Osteoblast (primary cell): ENCODE measurements at regions not wholly inside any gene's neighbourhood (a gene's known extent, or its start where the extent isn't known, plus 50 kb on each side); places are given as distances from the start of the nearest gene placed in this dataset.

Source experiments
- DNase-seq: peaks from one replicate; pipeline ENCODE4 v3.0.0; 2011; ENCODE audit warnings: low spot score, mixed read lengths; ENCODE audit not compliant: insufficient read length; ENCODE audit errors: missing footprints
- H2AFZ ChIP-seq: 2 replicates; pipeline ENCODE4 v1.6.0; 2011; ENCODE audit warnings: mild to moderate bottlenecking, low read length
- H3K27ac ChIP-seq: 2 replicates; pipeline ENCODE4 v1.5.1; 2011; ENCODE audit warnings: mild to moderate bottlenecking, low read depth, low read length, moderate library complexity
- H3K27me3 ChIP-seq: 2 replicates; pipeline ENCODE4 v1.6.0; 2012; ENCODE audit warnings: mild to moderate bottlenecking, control low read depth, inconsistent platforms, low read length, moderate library complexity; ENCODE audit not compliant: insufficient read depth
- H3K36me3 ChIP-seq: 2 replicates; pipeline ENCODE4 v1.5.1; 2011; ENCODE audit warnings: mild to moderate bottlenecking, low read length, control low read depth, moderate library complexity; ENCODE audit not compliant: insufficient read depth
- H3K4me1 ChIP-seq: 2 replicates; pipeline ENCODE4 v1.5.1; 2011; ENCODE audit warnings: mild to moderate bottlenecking, low read length, control low read depth, moderate library complexity; ENCODE audit not compliant: insufficient read depth
- H3K4me2 ChIP-seq: 2 replicates; pipeline ENCODE4 v1.6.0; 2011; ENCODE audit warnings: mild to moderate bottlenecking, low read length; ENCODE audit not compliant: insufficient read depth
- H3K4me3 ChIP-seq: fragments of 200-600 bp; sonication (generic); 3 replicates; pipeline ENCODE4 v1.5.1; 2012; ENCODE audit warnings: mild to moderate bottlenecking, low read length, inconsistent platforms; ENCODE audit not compliant: insufficient read depth
- H3K79me2 ChIP-seq: 2 replicates; pipeline ENCODE4 v1.6.0; 2012; ENCODE audit warnings: mild to moderate bottlenecking, low read length, control low read depth, inconsistent platforms; ENCODE audit not compliant: insufficient read depth
- H3K9me3 ChIP-seq: 2 replicates; pipeline ENCODE4 v1.5.1; 2011; ENCODE audit warnings: low read depth, low read length, control low read depth
- H4K20me1 ChIP-seq: 2 replicates; pipeline ENCODE4 v1.6.0; 2012; ENCODE audit warnings: mild to moderate bottlenecking, low read length, control low read depth; ENCODE audit not compliant: insufficient read depth
- TF ChIP-seq, protein P1 (sequence below): IDR thresholded peaks from 2 replicates; pipeline ENCODE4 v1.5.1; 2011; ENCODE audit warnings: mild to moderate bottlenecking, low read depth, low read length, moderate library complexity; ENCODE audit errors: extremely low read depth

DNA sequence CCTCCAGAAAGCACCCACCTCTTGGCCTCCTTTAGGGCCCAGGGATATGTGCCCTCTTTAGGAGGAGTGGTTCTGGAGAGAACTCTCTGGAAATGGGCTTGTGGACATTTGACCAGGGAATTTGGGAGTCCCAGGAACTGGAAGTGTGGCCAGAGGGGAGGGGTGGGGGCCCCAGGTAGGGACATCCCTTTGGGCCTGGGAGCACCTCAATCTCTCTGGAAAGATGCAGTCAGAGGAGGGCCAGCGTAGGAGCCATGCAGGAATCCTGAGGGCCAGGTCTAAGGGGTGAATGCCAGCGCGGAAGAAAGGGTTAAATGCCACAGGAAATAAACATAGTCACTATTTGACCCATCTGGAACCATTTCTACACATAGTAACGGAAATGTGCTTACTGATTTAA is 50.3 kb upstream of the ITGA11 start:
- no peak overlapping the region for H2AFZ ChIP-seq
- TF ChIP-seq, protein P1, sequence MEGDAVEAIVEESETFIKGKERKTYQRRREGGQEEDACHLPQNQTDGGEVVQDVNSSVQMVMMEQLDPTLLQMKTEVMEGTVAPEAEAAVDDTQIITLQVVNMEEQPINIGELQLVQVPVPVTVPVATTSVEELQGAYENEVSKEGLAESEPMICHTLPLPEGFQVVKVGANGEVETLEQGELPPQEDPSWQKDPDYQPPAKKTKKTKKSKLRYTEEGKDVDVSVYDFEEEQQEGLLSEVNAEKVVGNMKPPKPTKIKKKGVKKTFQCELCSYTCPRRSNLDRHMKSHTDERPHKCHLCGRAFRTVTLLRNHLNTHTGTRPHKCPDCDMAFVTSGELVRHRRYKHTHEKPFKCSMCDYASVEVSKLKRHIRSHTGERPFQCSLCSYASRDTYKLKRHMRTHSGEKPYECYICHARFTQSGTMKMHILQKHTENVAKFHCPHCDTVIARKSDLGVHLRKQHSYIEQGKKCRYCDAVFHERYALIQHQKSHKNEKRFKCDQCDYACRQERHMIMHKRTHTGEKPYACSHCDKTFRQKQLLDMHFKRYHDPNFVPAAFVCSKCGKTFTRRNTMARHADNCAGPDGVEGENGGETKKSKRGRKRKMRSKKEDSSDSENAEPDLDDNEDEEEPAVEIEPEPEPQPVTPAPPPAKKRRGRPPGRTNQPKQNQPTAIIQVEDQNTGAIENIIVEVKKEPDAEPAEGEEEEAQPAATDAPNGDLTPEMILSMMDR: no peak
- peaks cover 53% of the 10 kb centered on the region for H3K4me1 ChIP-seq
- no peaks in the 10 kb centered on the region for H3K9me3 ChIP-seq
- DNase-seq: no peak
- H3K36me3 ChIP-seq: no peaks in the 10 kb centered on the region
- no peak overlapping the region for H3K4me2 ChIP-seq
- H3K79me2 ChIP-seq: no peaks in the 10 kb centered on the region
- H4K20me1 ChIP-seq: no peaks in the 10 kb centered on the region
- no peak overlapping the region for H3K27ac ChIP-seq
- H3K27me3 ChIP-seq: no peaks in the 10 kb centered on the region
- H3K4me3 ChIP-seq: no peak overlapping the region

DNA sequence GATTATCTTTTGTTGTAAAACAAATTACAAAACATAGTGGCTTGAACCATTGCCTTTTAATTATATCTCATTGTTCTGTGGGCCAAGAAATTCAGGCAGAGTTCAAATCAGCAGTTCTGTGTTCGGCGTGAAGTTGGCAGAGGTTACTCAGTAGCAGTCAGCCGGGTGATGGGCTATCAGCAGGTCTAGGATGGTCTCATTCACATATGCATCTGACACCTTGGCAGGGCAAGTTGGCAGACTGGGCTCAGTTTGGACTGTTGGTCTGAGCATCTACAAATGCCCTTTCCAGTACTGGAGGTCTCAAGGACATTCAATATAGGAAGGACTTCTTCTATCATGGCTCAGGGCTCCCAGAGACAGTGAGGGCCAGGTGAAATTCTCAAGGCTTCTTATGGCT is 51.2 kb upstream of the ITGA11 start:
- H3K9me3 ChIP-seq: no peaks in the 10 kb centered on the region
- H3K27me3 ChIP-seq: no peaks in the 10 kb centered on the region
- H4K20me1 ChIP-seq: no peaks in the 10 kb centered on the region
- no peak for DNase-seq
- no peaks in the 10 kb centered on the region for H3K36me3 ChIP-seq
- H2AFZ ChIP-seq: no peak overlapping the region
- TF ChIP-seq, protein P1: no peak
- H3K4me2 ChIP-seq: no peak overlapping the region
- H3K4me1 ChIP-seq: peaks cover 60% of the 10 kb centered on the region
- no peak overlapping the region for H3K27ac ChIP-seq
- H3K79me2 ChIP-seq: no peaks in the 10 kb centered on the region
- H3K4me3 ChIP-seq: no peak overlapping the region

DNA sequence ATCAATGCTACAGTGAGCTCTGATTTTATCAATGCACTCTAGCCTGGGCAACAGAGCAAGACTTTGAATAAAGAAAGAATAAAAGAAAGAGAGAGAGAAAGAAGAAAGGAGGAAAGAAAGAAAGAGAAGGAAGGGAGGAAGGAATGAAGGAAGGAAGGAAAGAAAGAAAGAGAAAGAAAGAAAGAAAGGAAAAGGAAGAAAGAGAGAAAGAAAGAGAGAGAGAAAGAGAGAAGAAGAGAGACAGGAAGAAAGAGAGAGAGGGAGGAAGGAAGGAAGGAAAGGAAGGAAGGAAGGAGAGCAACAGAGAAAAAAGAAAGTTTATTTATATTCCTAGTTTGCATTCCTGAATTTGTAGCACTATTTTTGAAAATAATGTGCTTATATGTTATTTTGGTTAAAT is 52.3 kb upstream of the ITGA11 start:
- TF ChIP-seq, protein P1: no peak
- peak overlapping the region; percentile 85 for H3K27ac ChIP-seq
- DNase-seq: no peak
- no peak overlapping the region for H2AFZ ChIP-seq
- no peaks in the 10 kb centered on the region for H3K79me2 ChIP-seq
- peak overlapping the region; percentile 78 for H3K4me2 ChIP-seq
- H3K27me3 ChIP-seq: no peaks in the 10 kb centered on the region
- H3K4me1 ChIP-seq: peaks cover 59% of the 10 kb centered on the region
- H3K9me3 ChIP-seq: no peaks in the 10 kb centered on the region
- no peaks in the 10 kb centered on the region for H4K20me1 ChIP-seq
- H3K36me3 ChIP-seq: no peaks in the 10 kb centered on the region
- no peak overlapping the region for H3K4me3 ChIP-seq

DNA sequence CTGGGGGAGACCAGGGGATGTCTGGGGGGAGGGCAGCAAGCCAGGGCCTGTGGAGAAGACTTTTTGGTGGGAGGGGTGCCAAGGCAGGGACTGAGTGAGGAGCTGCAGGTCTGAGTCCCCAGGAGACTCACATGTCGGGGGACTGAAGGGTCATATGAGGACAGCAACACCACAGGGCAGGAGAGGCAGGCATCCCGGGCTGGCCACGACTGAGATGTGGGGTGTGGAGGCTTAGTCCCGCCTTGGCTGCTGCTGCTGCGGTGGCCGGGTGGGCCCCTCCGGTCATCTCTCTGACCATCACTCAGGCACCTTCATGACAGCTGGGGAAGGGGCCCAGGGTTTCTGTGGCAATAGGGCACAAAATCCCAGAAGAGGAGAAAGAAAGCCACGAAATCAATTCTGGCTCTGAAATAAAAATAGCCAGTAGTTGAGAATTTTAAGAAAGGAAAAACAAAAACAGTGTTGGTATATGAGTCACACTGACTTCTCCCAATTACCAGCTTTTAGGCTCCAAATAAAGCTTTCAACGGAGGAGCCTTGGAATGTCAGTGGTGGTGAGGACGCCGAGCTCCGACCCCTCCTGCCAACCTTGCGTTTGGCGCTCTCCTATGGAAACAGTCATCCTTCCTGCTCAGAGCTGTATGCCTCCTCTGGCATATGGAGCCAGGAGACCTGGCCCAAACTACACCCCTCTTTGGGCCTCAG is 52.9 kb upstream of the ITGA11 start:
- no peaks in the 10 kb centered on the region for H3K27me3 ChIP-seq
- no peaks in the 10 kb centered on the region for H3K79me2 ChIP-seq
- peaks cover 57% of the 10 kb centered on the region for H3K4me1 ChIP-seq
- H3K36me3 ChIP-seq: no peaks in the 10 kb centered on the region
- DNase-seq: peak; percentile 90
- peak overlapping the region; percentile 48 for H3K4me3 ChIP-seq
- peak overlapping the region; percentile 85 for H3K27ac ChIP-seq
- peak overlapping the region; percentile 78 for H3K4me2 ChIP-seq
- no peaks in the 10 kb centered on the region for H3K9me3 ChIP-seq
- TF ChIP-seq, protein P1: no peak
- peak overlapping the region; percentile 36 for H2AFZ ChIP-seq
- H4K20me1 ChIP-seq: no peaks in the 10 kb centered on the region
